ENCODE measurements at regions not wholly inside any gene's neighbourhood (a gene's known extent, or its start where the extent isn't known, plus 50 kb on each side); places are given as distances from the start of the nearest gene placed in this dataset.

GRCh38 chr5:89065919-89066318 lies 182.9 kb upstream of the MEF2C start:
- no peak for TF ChIP-seq CTCF (IDR thresholded peaks at IDR 0.05)
- TF ChIP-seq ZFX (IDR thresholded peaks at IDR 0.05; ENCODE audit: borderline replicate concordance) = no peak
